NCI-H446 treated with DMSO at 0.1 percent for 48 hours (cell line): ENCODE measurements at regions not wholly inside any gene's neighbourhood (a gene's known extent, or its start where the extent isn't known, plus 50 kb on each side); places are given as distances from the start of the nearest gene placed in this dataset.
"Not testable (repeated sequence)": the region's sequence is repeated elsewhere in the genome, so short reads cannot be mapped to it uniquely, and the experiment has no call there.

Experiments used
- DNase-seq: peaks from one replicate; lab custom pipeline; 2025; lab: John Stamatoyannopoulos, UW

- DNase-seq: no peak
These were observed 544.2 kb downstream of the SATB2 start for GRCh38 chr2:198913394-198914152.

GRCh38 chr2:198909525-198910267 is 548.0 kb downstream of the SATB2 start:
- no peak for DNase-seq

GRCh38 chr2:198905881-198906612 is 551.7 kb downstream of the SATB2 start:
- no peak for DNase-seq

GRCh38 chr2:198901894-198902293 is 555.8 kb downstream of the SATB2 start:
- no peak for DNase-seq

- DNase-seq: no peak
These were observed 557.6 kb downstream of the SATB2 start for GRCh38 chr2:198900141-198900540.

- no peak for DNase-seq
These were observed 567.2 kb downstream of the SATB2 start for GRCh38 chr2:198890490-198890889.

- DNase-seq: no peak
These were observed 574.1 kb downstream of the SATB2 start for GRCh38 chr2:198883604-198884003.

- DNase-seq: no peak
These were observed 576.8 kb downstream of the SATB2 start for GRCh38 chr2:198880986-198881385.

- DNase-seq: no peak
These were observed 577.3 kb downstream of the SATB2 start for GRCh38 chr2:198880421-198880820.

- no peak for DNase-seq
These were observed 583.3 kb downstream of the SATB2 start for GRCh38 chr2:198874472-198874858.

GRCh38 chr2:198873503-198874471 is 584.0 kb downstream of the SATB2 start:
- no peak for DNase-seq

- DNase-seq: no peak
These were observed 594.1 kb downstream of the SATB2 start for GRCh38 chr2:198863655-198864054.

GRCh38 chr2:198861080-198861479 is 596.7 kb downstream of the SATB2 start:
- DNase-seq: no peak

- DNase-seq: no peak
These were observed 600.5 kb downstream of the SATB2 start for GRCh38 chr2:198857246-198857645.

GRCh38 chr2:198855746-198856145 is 602.0 kb downstream of the SATB2 start:
- not testable (repeated sequence) for DNase-seq

- no peak for DNase-seq
These were observed 605.5 kb downstream of the SATB2 start for GRCh38 chr2:198852248-198852647.

- DNase-seq: no peak
These were observed 632.2 kb downstream of the SATB2 start for GRCh38 chr2:198825534-198825933.

GRCh38 chr2:198817536-198817935 is 640.2 kb downstream of the SATB2 start:
- no peak for DNase-seq

GRCh38 chr2:198815626-198816025 is 642.1 kb downstream of the SATB2 start:
- no peak for DNase-seq

GRCh38 chr2:198811198-198811597 is 646.5 kb downstream of the SATB2 start:
- DNase-seq: no peak

- no peak for DNase-seq
These were observed 647.8 kb downstream of the SATB2 start for GRCh38 chr2:198809976-198810375.

- no peak for DNase-seq
These were observed 650.6 kb downstream of the SATB2 start for GRCh38 chr2:198807131-198807530.
